GM21526 (cell line): ENCODE measurements at regions not wholly inside any gene's neighbourhood (a gene's known extent, or its start where the extent isn't known, plus 50 kb on each side); places are given as distances from the start of the nearest gene placed in this dataset.

Experiments
- ATAC-seq: cut with Tn5 transposase; IDR thresholded peaks from one replicate; pipeline ENCODE4 v1.9.1; 2021; ENCODE audit warnings: moderate library complexity; ENCODE audit not compliant: unreplicated experiment, low FRiP score

DNA sequence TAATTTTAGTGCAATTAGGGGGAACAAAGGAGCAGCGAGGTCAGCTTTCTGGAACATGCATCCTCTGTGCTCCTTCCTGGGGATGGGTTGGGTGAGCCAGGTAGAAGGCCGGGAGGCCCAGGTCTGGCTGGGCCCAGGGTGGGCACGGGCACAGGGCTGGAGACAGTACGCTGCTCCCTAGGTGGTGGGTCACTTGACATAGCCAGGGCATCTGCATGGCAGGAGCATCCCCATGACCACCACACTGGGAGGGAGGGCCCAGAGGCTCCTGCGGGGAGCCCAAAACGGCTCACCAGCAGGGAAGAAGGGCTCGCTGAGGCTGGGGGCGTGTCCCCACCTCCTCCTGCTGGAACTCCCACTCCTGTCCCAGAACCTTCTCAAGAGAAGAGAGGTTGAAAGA lies 216.8 kb downstream of the NXNL2 start:
- ATAC-seq: no peak

DNA sequence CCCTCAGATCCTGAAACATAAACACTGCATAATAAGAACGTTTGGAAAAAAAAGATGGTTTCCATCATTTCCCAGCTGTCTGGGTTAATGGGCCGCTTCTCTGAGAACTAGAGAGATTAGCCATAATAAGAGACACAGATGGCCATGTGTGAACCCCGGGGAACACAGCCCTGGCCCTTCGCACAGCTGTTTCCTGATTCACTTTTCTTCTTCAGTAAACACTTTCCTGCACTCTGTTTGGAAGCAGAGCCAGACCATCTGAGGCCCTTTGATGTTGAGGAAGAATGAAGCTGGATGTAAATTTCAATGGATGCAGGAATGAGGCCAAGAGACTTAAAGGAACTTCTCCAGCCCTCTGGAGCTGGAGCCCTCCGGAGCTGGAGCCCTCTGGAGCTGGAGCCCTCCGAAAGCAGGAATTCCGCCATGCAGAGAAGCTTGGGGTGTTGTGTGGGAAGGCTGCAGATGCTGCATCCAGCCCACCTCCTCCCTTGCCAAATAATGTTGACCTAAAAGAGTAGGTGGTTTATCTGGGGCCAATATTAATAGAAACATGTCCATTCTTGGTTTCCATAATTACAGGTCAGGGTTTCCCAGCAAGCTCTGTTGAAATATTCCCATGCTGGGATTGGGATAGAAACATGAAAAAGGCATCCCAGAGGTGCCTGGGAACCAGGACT lies 218.9 kb downstream of the NXNL2 start:
- no peak for ATAC-seq

GRCh38 chr9:88754452-88754851 lies 219.5 kb downstream of the NXNL2 start:
- no peak for ATAC-seq

DNA sequence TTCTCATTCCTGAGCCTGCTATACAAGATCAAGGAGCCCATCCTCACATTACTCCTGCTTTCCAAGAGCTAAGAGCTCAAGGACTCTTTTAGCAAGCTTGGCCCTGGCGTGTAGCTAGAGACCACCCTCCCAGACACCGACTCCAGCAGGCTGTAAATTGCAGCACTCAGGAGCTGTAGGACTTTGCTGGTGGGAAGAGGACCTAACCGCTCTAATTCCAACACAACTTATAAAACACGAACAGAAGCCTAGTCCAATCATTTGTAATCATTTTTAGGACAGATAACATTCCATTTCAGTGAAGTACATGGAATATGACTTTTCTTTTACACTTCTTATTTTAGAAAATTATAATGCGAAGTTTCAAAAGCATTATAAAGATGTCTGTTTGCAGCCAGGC lies 219.9 kb downstream of the NXNL2 start:
- no peak for ATAC-seq

- ATAC-seq: no peak
Measured at GRCh38 chr9:88757406-88758010, 222.5 kb downstream of the NXNL2 start.

DNA sequence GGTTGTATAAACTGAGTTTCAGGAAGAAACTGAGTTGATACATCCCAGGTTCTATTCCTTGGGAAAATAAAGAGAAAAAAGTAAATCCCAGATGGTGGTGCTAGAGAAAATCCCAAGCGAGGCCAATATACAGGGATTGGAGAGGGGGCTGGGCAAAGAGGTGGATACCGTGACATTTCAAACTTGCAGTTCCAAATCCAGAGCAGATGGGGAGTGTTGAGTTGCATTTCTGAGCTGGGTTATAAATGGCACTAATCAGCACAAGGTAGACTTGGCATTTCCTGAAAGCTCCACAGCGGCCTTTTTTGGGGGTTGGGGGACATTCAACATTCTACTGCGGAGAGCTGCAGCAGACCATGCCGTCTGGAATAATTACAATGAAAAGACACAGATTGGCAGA lies 224.4 kb downstream of the NXNL2 start:
- no peak for ATAC-seq

DNA sequence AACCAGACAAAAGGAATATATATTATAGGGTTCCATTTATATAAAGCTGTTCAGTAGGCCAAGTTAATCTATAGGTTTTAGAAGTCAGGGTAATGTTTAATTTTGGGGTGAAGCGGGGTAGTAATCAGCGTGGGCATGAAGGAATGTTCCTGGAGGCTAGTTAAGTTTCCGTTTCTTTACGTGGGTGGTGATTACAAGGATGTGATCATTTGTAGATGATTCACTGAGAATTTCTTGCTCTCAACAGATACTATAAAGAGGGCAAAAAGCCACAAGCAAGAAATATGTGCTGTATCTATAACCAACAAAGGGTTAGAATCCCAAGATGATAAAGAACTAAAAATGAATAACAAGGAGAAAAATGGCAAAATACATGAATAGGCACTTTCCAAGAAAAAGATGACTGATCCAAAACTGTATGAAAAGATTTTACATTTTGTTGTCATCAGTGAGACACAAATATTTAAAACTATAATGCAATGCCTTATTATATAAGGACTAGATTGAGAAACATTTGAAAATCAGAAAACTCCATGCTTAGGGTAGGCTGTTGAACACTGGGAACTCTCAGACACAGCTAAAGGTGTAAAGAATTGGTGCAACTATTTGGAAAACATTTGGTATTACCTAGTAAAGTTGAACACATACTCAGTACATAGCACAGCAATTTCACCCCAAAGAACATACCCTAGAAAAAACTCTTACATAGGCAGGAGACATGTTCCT lies 224.3 kb upstream of the S1PR3 start:
- no peak for ATAC-seq

GRCh38 chr9:88767504-88767790 lies 223.8 kb upstream of the S1PR3 start:
- ATAC-seq: no peak

GRCh38 chr9:88772575-88772974 lies 218.7 kb upstream of the S1PR3 start:
- no peak for ATAC-seq

DNA sequence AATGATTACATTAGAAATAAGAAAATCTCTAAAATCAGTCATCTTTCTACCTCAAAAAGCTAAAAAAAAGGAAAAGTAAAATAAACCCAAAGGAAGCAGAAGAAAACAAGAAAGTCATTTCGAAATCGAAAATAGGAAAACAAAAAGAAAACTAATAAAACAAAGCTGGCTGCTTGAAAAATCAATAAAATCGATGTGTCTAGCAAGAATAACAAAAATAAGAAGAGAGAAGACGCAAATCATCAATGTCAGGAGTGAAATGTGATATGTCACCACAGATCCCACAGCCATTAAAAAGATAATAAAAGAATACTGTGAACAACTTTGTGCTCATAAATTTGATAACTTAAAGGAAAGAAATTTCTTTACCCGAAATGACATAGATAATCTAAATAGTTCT lies 218.1 kb upstream of the S1PR3 start:
- no peak for ATAC-seq

- no peak for ATAC-seq
Measured at GRCh38 chr9:88773627-88774244, 217.5 kb upstream of the S1PR3 start.

- no peak for ATAC-seq
Measured at GRCh38 chr9:88775037-88775471, 216.2 kb upstream of the S1PR3 start.

- no peak for ATAC-seq
Measured at GRCh38 chr9:88775559-88775958, 215.7 kb upstream of the S1PR3 start.

DNA sequence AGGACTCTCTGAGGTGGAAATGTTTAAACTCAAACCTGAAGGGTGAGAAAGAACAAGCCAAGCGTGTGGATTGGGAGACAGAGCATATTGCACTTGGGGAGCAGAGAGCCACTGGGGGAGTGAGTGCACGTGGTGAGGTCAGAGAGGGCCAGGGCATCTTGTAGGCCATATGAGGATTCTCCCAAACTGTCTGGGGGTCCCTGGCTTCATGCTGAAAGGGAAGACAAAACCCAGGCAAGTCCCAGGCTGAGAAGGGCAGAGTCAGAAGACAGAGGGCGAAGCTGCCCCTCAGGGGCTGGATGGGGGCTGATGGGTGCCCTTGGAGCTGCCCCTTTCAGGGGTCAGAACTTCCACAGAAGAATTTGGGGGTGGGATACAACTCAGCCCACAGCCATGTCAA lies 215.3 kb upstream of the S1PR3 start:
- no peak for ATAC-seq

GRCh38 chr9:88776717-88777497 lies 214.4 kb upstream of the S1PR3 start:
- no peak for ATAC-seq

- ATAC-seq: no peak
Measured at GRCh38 chr9:88777498-88778312, 213.6 kb upstream of the S1PR3 start.

DNA sequence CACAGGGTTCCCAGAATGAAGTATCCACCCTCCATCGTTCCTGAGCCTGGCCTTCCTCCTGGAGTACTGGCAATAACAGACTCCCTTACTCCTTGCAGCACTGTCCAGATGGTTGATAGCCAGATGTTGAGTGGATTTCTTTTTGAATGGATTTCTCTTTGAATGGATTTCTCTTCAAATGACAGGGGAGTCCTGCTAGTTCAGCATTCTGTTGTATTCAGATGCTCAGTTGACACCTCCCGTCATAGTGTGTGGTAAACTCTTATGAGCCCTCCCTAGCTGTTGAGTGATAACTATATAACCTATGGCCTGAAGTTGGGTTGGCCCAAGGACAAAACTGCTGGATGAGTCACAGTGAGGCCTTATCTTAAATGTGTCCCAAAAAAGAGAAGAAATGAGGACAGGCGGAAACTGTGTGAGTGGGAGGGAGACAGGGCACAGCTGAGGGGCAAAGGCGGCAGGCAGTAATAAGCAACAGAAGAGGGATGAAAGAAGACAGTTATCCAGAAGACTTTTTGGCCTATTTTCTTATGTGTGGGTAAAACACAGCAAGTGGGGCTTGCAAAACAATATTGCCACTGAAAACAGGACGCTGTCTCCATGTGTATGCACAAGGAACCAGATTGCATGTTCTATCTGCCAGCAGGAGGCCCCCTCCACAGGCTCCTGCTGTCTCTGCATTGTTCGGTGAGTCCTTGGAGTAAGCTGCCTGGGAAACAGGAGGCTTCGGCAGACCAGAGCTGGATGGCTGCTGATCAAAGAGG lies 209.5 kb upstream of the S1PR3 start:
- ATAC-seq: no peak

DNA sequence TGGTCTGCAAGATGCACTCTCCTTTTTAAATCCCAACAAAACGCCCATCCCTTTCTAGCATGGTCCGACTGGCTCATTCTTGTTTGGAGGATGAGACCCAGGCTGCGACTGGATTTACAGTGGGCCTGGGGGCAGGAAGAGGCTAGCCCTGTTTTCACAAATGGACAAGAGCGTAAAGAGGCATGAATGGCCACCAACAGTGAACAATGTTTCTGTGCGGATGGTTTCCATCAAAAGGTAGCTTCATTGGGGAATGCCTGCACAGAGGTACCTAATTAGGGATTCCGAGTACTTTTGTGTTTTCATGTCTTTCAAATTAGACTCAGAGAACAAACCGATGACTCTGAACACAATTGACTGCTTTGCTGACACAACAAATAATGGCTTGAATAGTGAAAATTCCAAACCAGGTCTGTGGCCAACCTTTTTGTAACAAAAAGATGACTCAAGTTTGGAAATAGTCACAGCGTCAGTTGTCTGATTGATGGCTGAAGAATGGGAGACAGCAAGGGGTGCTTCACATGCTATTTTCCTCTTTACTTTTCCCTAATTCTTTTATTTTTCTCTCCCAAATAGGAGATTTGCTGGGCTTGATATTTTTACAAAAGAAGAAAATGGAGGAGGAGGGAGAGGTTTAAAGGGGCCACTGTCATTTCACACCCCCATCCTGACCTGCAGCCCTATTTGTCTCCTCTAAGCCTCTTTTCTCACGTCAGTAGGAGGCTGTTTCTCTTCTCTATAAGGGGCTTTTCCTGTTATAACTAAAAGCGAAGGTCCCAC lies 208.1 kb upstream of the S1PR3 start:
- ATAC-seq: no peak

- no peak for ATAC-seq
Measured at GRCh38 chr9:88783711-88784083, 207.6 kb upstream of the S1PR3 start.
